Activated CD4-positive, alpha-beta T cell treated with anti-CD3 and anti-CD28 coated beads, Interleukin-2, amount 10 ng/mL, durations not matched to agents 24 days and 14 days (primary cell): ENCODE measurements at regions not wholly inside any gene's neighbourhood (a gene's known extent, or its start where the extent isn't known, plus 50 kb on each side); places are given as distances from the start of the nearest gene placed in this dataset.

Experiments
- DNase-seq: peaks from one replicate; pipeline ENCODE4 v3.0.0; 2022
- H3K27ac Mint-ChIP-seq: one replicate; pipeline ENCODE4 v1.8.0; 2022; ENCODE audit warnings: mild to moderate bottlenecking, mixed read lengths
- H3K27me3 Mint-ChIP-seq: one replicate; pipeline ENCODE4 v1.8.0; 2022; ENCODE audit warnings: mixed read lengths
- H3K36me3 Mint-ChIP-seq: one replicate; pipeline ENCODE4 v1.8.0; 2022; ENCODE audit warnings: low read depth, mild to moderate bottlenecking, mixed read lengths
- H3K4me1 Mint-ChIP-seq: one replicate; pipeline ENCODE4 v1.8.0; 2021; ENCODE audit warnings: mixed read lengths
- H3K4me3 Mint-ChIP-seq: one replicate; pipeline ENCODE4 v1.8.0; 2022; ENCODE audit warnings: mild to moderate bottlenecking, moderate library complexity, mixed read lengths
- H3K9me3 Mint-ChIP-seq: one replicate; pipeline ENCODE4 v1.8.0; 2021; ENCODE audit warnings: mixed read lengths
- intact Hi-C: fragments of 100-400 bp; cut with micrococcal nuclease; formaldehyde crosslinking; loops from one replicate; pipeline ENCODE4 v1.15.1; 2023

DNA sequence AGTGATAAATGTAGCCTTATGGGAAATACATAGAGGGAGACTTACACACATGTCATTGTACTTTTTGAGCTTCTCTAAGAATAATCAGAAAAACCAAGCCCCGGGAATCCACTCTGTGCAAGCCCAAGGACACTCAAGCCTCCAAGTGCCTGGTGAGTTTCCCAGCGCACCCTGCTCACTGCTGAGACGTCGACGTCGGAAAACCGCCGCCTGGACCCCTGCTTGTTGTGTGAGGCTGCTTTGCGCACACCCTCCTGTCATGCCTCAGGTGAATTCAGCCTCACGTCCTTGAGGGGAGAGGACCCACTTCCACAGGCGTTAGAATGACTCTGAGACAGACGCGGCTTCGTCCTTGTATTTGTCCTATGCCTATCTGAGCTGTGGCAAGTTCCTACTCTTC, 368.4 kb upstream of the AKR1E2 start:
- Mint-ChIP-seq H3K9me3 (peaks cover 9% of the 10 kb centered on the region), H3K27ac (no peak overlapping the region), H3K4me1 (no peaks in the 10 kb centered on the region), H3K27me3 (peaks cover 20% of the 10 kb centered on the region), H3K4me3 (no peak overlapping the region), H3K36me3 (no peaks in the 10 kb centered on the region)
- intact Hi-C loops: no loop called here
- DNase-seq: no peak

DNA sequence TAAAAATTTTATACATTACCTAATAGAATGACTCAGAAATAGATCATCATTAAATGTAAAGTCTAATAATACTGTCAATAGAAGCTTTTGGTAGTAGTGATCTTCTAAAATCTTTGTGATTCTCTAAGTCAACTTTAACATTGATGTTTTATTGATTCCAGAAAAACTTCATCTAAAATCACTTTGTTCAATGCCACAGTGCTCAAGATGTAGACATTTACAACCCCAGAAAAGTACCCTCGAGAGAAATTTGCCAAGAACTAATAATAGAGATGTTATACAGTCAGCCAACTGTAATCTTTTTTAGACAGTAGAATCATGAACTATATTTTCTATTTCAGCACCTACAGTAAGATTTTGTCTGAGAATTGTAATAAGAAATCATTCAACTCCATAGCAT, 369.2 kb upstream of the AKR1E2 start:
- no peaks in the 10 kb centered on the region for H3K36me3 Mint-ChIP-seq
- intact Hi-C loops: no loop called here
- H3K9me3 Mint-ChIP-seq: peaks cover 5% of the 10 kb centered on the region
- no peaks in the 10 kb centered on the region for H3K4me1 Mint-ChIP-seq
- no peak overlapping the region for H3K4me3 Mint-ChIP-seq
- peaks cover 21% of the 10 kb centered on the region for H3K27me3 Mint-ChIP-seq
- no peak for DNase-seq
- H3K27ac Mint-ChIP-seq: no peak overlapping the region

DNA sequence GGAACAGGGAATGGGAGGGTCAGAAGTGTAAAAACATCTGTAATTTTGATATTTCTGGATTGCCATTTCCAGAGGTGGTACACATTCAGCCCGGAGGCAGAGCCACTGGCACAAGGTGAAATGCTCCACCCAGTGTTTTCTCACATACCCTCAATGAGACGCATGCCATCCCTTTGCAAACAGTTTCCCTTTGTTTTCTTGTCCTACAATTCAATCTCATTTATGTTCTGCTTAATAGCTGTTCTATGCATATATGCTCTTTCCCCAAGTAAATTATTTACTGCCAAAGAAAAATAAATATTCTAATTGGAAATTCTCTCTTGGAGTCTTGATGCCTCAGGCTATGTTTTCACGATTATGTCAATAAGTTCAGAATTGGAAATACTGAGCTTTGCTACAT, 369.7 kb upstream of the AKR1E2 start:
- intact Hi-C loops: no loop called here
- Mint-ChIP-seq H3K27ac (no peak overlapping the region), H3K4me3 (no peak overlapping the region), H3K36me3 (no peaks in the 10 kb centered on the region), H3K27me3 (peaks cover 21% of the 10 kb centered on the region), H3K9me3 (peaks cover 5% of the 10 kb centered on the region), H3K4me1 (peaks cover under 1% of the 10 kb centered on the region)
- DNase-seq: no peak

DNA sequence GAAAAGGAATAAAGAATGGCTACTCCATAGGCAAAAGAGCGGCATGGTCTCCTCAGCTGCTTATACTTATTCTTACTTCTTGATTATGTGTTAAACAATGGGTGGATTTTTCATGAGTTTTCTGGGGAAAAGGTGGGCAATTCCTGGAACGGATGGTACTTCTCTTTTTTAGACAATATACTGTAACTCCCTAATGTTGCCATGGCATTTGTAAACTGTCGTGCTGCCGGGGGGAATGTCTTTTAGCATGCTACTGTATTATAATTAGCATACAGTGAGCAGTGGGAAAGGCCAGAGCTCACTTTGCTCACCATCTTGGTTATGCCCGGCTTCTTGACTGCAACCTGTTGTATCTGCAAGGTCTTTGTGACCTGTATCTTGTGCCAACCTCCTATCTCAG, 372.1 kb upstream of the AKR1E2 start:
- Mint-ChIP-seq H3K27me3 (peaks cover 18% of the 10 kb centered on the region), H3K9me3 (peaks cover 5% of the 10 kb centered on the region), H3K36me3 (no peaks in the 10 kb centered on the region), H3K4me1 (peaks cover 4% of the 10 kb centered on the region), H3K4me3 (no peak overlapping the region), H3K27ac (no peak overlapping the region)
- no peak for DNase-seq
- intact Hi-C loops: no loop called here

DNA sequence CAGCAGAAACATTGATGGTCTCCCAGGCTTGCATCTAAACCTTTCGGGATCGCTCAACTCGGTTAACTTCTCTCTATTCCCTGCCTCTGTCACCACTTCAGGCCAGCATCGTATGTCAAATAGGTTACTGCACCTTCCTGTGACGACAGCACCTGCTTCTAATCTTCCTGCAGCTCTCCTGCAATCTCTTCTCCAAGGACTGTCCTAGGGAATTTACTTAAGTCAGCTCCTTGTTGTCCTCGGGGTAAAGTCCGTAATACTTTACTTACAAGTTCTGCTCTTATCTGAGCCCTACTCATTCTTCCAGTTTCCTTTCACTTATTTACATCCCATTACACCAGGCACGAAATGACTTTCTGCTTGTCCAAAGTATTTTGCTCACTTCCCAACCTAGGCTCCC, 372.7 kb upstream of the AKR1E2 start:
- Mint-ChIP-seq H3K4me3 (no peak overlapping the region), H3K9me3 (peaks cover 5% of the 10 kb centered on the region), H3K27ac (no peak overlapping the region), H3K4me1 (peaks cover 4% of the 10 kb centered on the region), H3K27me3 (peaks cover 18% of the 10 kb centered on the region), H3K36me3 (no peaks in the 10 kb centered on the region)
- DNase-seq: no peak
- intact Hi-C loops: no loop called here

DNA sequence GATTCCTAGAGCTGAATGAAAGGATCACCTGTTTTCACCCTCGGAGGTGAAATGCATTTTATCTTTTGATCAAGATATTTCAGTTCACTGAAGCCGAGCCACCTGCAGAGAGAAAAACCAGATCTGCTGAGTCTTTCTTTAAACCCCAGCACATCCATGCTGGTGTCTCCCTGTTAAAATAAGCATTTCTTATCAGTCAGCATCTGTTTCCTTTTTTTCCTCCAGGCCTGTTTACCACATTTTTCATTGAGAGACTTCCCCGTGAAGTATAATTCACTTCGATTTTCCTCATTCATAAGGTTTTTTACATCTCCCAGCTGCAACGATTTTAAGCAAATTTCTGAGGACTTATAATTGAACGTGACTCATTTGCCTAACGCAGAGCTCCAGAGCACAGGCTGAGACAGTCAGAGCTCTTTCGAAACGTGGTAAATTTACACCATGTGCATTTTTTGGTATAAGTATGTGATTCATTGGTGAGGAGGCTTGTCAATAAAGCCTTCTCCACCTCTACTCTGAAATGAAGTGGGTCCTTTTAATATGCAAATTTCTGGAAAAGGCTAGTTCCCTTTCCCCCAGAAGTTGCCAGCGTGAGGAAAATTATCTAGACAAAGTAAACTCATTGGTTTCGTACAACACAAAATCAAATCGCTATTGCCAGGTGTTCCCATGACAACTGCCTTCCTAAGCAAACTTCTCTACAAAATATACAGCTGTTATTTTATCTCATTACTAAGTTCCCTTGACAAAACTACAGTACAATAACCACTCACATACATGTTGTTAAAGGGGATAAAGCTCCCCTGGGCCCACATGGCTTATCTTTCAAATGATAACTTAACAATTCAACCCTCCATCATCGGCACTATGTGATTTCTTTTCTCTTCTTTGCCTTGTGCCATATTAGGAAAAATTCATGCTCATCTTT, 374.8 kb upstream of the AKR1E2 start:
- intact Hi-C loops: no loop called here
- Mint-ChIP-seq H3K4me3 (no peak overlapping the region), H3K4me1 (peaks cover 4% of the 10 kb centered on the region), H3K36me3 (no peaks in the 10 kb centered on the region), H3K9me3 (peaks cover 5% of the 10 kb centered on the region), H3K27me3 (peaks cover 18% of the 10 kb centered on the region), H3K27ac (no peak overlapping the region)
- no peak for DNase-seq

DNA sequence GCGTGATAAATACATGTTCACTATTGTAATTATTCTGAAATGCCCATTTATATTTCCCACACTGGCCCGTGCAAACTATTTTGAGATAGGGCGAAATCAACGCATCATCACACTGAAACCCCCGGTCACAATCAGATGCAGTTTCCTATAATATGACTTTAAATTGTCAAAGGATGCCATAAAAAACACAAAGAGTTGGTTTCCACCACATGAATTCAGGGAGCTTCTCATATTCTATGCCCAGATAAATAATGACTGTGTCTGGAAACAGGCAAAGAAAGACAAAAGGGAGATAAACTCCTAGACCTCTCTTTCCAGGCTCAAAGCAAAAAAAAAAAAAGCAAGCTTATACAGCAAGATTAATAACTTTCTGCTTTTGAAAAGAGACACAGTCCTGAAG, 375.8 kb upstream of the AKR1E2 start:
- H3K27me3 Mint-ChIP-seq: peaks cover 10% of the 10 kb centered on the region
- intact Hi-C loops: no loop called here

DNA sequence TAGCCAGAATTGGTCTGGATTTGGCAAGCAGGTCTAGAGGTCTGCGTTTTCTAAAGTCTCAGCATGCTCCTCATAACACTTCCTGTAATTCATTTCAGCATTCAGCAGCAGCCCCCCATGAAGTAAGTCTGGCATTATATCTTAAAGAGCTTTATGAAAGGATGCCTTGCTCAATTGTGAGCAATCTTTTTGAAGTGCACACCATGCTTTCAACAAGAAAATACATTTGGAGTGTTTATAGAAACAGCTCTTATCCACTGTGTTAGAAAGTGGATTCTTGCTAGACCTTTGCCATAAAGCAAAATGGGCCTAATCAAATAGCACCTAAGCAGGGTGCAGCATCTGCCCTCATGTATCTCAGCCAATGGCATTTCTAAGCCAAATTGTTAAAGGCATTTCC, 378.0 kb upstream of the AKR1E2 start:
- Mint-ChIP-seq H3K9me3 (peaks cover 6% of the 10 kb centered on the region), H3K4me1 (peaks cover 4% of the 10 kb centered on the region), H3K4me3 (no peak overlapping the region), H3K27me3 (peaks cover 10% of the 10 kb centered on the region), H3K27ac (no peak overlapping the region), H3K36me3 (no peaks in the 10 kb centered on the region)
- DNase-seq: no peak
- intact Hi-C loops: no loop called here

More for the DNA sequence above, 375.8 kb upstream of the AKR1E2 start:
- DNase-seq: no peak
- H3K9me3 Mint-ChIP-seq: peaks cover 5% of the 10 kb centered on the region
- H3K27ac Mint-ChIP-seq: no peak overlapping the region
- H3K36me3 Mint-ChIP-seq: no peaks in the 10 kb centered on the region
- H3K4me3 Mint-ChIP-seq: no peak overlapping the region
- peaks cover 4% of the 10 kb centered on the region for H3K4me1 Mint-ChIP-seq

DNA sequence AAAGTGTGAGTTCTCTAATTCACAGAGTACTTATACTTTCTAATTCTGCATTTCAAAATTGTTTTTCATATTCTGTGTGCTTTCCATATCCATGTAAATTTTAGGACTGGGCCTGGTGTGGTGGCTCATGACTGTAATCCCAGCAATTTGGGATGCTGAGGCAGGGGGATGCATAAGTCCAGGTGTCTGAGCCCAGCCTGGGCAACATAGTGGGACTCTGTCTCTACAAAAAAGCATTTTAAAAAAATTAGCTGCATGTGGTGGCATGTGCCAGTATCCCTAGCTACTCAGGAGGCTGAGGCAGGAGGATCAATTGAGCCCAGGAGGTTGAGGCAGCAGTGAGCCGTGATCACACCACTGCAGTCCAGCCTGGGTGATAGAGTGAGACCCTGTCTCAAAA, 382.6 kb upstream of the AKR1E2 start:
- peaks cover 12% of the 10 kb centered on the region for H3K27me3 Mint-ChIP-seq
- DNase-seq: no peak
- intact Hi-C loops: no loop called here
- no peaks in the 10 kb centered on the region for H3K36me3 Mint-ChIP-seq
- H3K9me3 Mint-ChIP-seq: peaks cover 6% of the 10 kb centered on the region
- no peak overlapping the region for H3K27ac Mint-ChIP-seq
- no peaks in the 10 kb centered on the region for H3K4me1 Mint-ChIP-seq
- H3K4me3 Mint-ChIP-seq: no peak overlapping the region

DNA sequence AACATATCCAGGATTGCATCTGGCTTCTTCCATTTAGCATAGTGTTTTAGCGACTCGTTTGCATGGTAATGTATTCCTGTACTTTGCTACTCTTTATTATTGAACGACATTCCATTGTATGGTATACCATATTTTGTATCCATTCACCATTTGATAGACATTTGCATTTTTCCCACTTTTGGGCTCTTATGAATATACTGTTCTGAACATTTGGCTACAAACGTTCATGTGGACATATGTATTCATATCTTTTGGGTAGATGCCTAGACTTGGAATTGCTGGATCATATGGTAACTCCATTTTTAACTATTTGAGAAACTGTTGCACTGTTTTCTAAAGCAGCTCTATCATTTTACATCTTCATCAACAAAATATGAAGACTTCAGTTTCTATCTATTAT, 383.7 kb upstream of the AKR1E2 start:
- H3K4me1 Mint-ChIP-seq: no peaks in the 10 kb centered on the region
- no peak for DNase-seq
- intact Hi-C loops: no loop called here
- H3K4me3 Mint-ChIP-seq: no peak overlapping the region
- H3K27ac Mint-ChIP-seq: no peak overlapping the region
- H3K36me3 Mint-ChIP-seq: no peaks in the 10 kb centered on the region
- H3K27me3 Mint-ChIP-seq: peaks cover 14% of the 10 kb centered on the region
- H3K9me3 Mint-ChIP-seq: peaks cover 6% of the 10 kb centered on the region

DNA sequence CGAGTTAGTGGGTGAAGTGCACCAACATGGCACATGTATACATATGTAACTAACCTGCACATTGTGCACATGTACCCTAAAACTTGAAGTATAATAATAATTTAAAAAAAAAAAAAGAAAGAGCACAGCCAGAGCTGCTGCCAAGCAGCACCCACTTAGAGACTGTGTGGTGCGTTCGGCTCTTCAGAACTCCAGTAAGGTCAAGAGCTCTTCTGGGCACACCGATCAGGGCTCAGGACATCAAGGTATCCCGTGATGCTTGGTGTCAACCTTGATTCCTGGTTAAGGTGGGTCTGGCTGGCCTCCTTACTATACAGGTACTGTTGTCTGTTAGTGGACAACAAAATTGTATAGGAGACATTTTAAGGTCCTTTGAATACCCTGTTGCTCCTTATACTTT, 385.7 kb upstream of the AKR1E2 start:
- no peak for DNase-seq
- peaks cover 14% of the 10 kb centered on the region for H3K27me3 Mint-ChIP-seq
- intact Hi-C loops: no loop called here
- H3K27ac Mint-ChIP-seq: no peak overlapping the region
- H3K4me3 Mint-ChIP-seq: no peak overlapping the region
- no peaks in the 10 kb centered on the region for H3K4me1 Mint-ChIP-seq
- H3K36me3 Mint-ChIP-seq: no peaks in the 10 kb centered on the region
- peaks cover 6% of the 10 kb centered on the region for H3K9me3 Mint-ChIP-seq

DNA sequence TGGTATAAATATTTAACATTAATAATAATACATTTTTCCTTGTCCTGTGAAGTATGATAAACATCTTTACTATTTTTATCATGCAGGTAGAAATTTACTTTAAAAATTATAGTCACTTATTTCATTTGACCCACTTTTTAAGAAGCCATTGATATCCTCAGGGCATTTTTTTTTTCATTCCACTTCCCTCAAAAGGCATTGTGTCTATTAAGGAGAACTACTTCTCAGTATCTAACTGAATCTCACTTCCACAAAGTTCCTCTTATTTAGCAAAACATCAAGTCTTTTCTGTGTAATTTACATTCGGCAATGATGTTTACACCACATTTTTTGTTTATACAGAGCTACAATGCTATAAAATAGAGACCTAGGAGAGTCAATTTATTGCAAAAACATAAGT, 388.2 kb upstream of the AKR1E2 start:
- Mint-ChIP-seq H3K4me3 (no peak overlapping the region), H3K27ac (no peak overlapping the region), H3K9me3 (no peaks in the 10 kb centered on the region), H3K27me3 (peaks cover 11% of the 10 kb centered on the region), H3K36me3 (no peaks in the 10 kb centered on the region), H3K4me1 (no peaks in the 10 kb centered on the region)
- intact Hi-C loops: no loop called here
- no peak for DNase-seq

DNA sequence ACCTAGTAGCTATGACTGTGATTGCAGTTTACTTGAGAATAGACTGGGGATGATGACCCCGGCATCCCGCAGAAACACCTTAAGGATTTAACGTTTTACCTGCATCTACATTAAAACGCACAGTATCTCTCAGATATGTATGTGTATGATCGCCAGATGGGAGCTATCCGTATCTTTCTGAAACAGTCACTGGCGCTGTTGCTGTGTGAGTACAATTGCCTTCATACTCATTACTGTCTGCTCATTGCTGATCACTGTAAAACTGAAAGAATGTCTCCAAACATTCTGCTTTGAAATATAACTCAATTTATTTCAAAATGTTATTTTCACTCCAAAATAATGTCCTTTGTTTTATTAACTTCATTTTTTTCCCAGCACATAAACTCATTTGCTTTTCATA, 388.9 kb upstream of the AKR1E2 start:
- DNase-seq: no peak
- intact Hi-C loops: no loop called here
- Mint-ChIP-seq H3K4me1 (no peaks in the 10 kb centered on the region), H3K4me3 (no peak overlapping the region), H3K27me3 (peaks cover 11% of the 10 kb centered on the region), H3K27ac (no peak overlapping the region), H3K36me3 (no peaks in the 10 kb centered on the region), H3K9me3 (no peaks in the 10 kb centered on the region)

DNA sequence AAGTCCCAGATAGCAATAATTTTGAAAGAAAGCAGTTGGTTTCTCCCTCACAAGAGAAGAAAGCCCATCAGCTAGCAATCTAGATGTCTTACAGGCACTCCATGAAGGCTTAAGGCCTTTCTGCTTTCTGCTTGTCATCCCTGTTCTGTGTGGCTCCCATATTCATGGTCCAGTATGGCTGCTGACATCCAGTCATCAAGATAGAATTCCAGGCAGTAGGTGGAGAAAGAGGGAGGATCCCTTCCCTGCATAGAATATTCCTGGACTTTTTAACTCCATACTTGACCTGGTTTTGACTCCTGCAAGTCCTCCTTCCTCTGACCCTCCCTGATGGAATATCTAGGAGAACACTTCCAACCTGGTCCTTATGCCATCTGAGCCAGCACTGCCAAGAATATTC, 389.9 kb upstream of the AKR1E2 start:
- DNase-seq: no peak
- H3K9me3 Mint-ChIP-seq: no peaks in the 10 kb centered on the region

More for the DNA sequence above, 389.9 kb upstream of the AKR1E2 start:
- no peak overlapping the region for H3K4me3 Mint-ChIP-seq
- H3K27me3 Mint-ChIP-seq: peaks cover 14% of the 10 kb centered on the region
- no peaks in the 10 kb centered on the region for H3K4me1 Mint-ChIP-seq
- H3K27ac Mint-ChIP-seq: no peak overlapping the region
- no peaks in the 10 kb centered on the region for H3K36me3 Mint-ChIP-seq
- intact Hi-C loops: no loop called here
